MM.1S (cell line): ENCODE measurements at regions not wholly inside any gene's neighbourhood (a gene's known extent, or its start where the extent isn't known, plus 50 kb on each side); places are given as distances from the start of the nearest gene placed in this dataset.

Experiments used
- CTCF ChIP-seq: fragments of 300-600 bp; sonication (generic); IDR thresholded peaks from 2 replicates; pipeline ENCODE4 v1.5.1; 2016; ENCODE audit warnings: antibody characterized with exemption, low read length, mixed read lengths
- EZH2 ChIP-seq: fragments of 300-600 bp; sonication (generic); optimal IDR thresholded peaks from 2 replicates; pipeline ENCODE3; 2017; ENCODE audit warnings: low read depth, mild to moderate bottlenecking, antibody characterized with exemption, low read length, mixed read lengths
- EZH2phosphoT487 ChIP-seq: fragments of 300-600 bp; sonication (generic); IDR thresholded peaks from 2 replicates; pipeline ENCODE4 v1.6.1; 2018; ENCODE audit warnings: antibody characterized with exemption, low read length

- TF ChIP-seq CTCF (no peak), EZH2 (no peak), EZH2phosphoT487 (no peak)
Measured at GRCh38 chr13:106297283-106297682, 238.2 kb downstream of the EFNB2 start.
